HEK293 (cell line): ENCODE measurements at regions not wholly inside any gene's neighbourhood (a gene's known extent, or its start where the extent isn't known, plus 50 kb on each side); places are given as distances from the start of the nearest gene placed in this dataset.

Experiments
- CTCF ChIP-seq: fragments of 450-650 bp; formaldehyde crosslinking; IDR thresholded peaks from 2 replicates; pipeline ENCODE4 v1.5.1; 2016; ENCODE audit warnings: missing biosample characterization, missing genetic modification characterization
- GLIS1 ChIP-seq: fragments of 450-650 bp; formaldehyde crosslinking; IDR thresholded peaks from 2 replicates; pipeline ENCODE4 v1.5.1; 2016; ENCODE audit warnings: missing biosample characterization, missing genetic modification characterization
- HOXA7 ChIP-seq: sonication (generic); formaldehyde crosslinking; IDR thresholded peaks from 2 replicates; pipeline ENCODE4 v1.8.1; 2022; ENCODE audit warnings: missing genetic modification reagents, borderline replicate concordance
- SALL2 ChIP-seq: fragments of 450-650 bp; formaldehyde crosslinking; IDR thresholded peaks from 2 replicates; pipeline ENCODE4 v1.5.0; 2017; ENCODE audit warnings: missing biosample characterization, mild to moderate bottlenecking, missing genetic modification characterization, borderline replicate concordance
- ZNF239 ChIP-seq: fragments of 450-650 bp; formaldehyde crosslinking; IDR thresholded peaks from 2 replicates; pipeline ENCODE4 v1.5.1; 2016; ENCODE audit warnings: missing biosample characterization, missing genetic modification characterization
- ZNF449 ChIP-seq: fragments of 450-650 bp; formaldehyde crosslinking; IDR thresholded peaks from 2 replicates; pipeline ENCODE4 v1.5.1; 2017; ENCODE audit warnings: missing biosample characterization, mild to moderate bottlenecking, missing genetic modification characterization, moderate library complexity

GRCh38 chr15:98347001-98347400 is 301.3 kb upstream of the IGF1R start:
- TF ChIP-seq GLIS1 (tag by site-specific recombination) = no peak
- no peak for TF ChIP-seq CTCF (tag by site-specific recombination)
- TF ChIP-seq SALL2 (tag by site-specific recombination) = no peak
- TF ChIP-seq HOXA7 = no peak
- no peak for TF ChIP-seq ZNF239 (tag by site-specific recombination)
- no peak for TF ChIP-seq ZNF449 (tag by site-specific recombination)
